ENCODE measurements at regions not wholly inside any gene's neighbourhood (a gene's known extent, or its start where the extent isn't known, plus 50 kb on each side); places are given as distances from the start of the nearest gene placed in this dataset.
"Not testable (repeated sequence)": the region's sequence is repeated elsewhere in the genome, so short reads cannot be mapped to it uniquely, and the experiment has no call there.

GRCh38 chr12:9347328-9348127 is 139.3 kb upstream of the PZP start:
- no peak overlapping the region for H3K27ac ChIP-seq (ENCODE audit: low read depth, low read length)
- no peak overlapping the region for H3K9ac ChIP-seq (ENCODE audit: low read length)

GRCh38 chr12:9346866-9347327 is 138.7 kb upstream of the PZP start:
- H3K4me3 ChIP-seq (ENCODE audit: low read depth, low read length), result no peak overlapping the region
- H3K4me1 ChIP-seq (ENCODE audit: control insufficient read depth, insufficient read depth, low read length), result no peaks in the 10 kb centered on the region
- no peak overlapping the region for H3K27ac ChIP-seq (ENCODE audit: low read depth, low read length)
- peaks cover 8% of the 10 kb centered on the region; the same call in 1 of the 2 replicates for H3K9me3 ChIP-seq (ENCODE audit: control insufficient read depth, insufficient read depth, low read depth, low read length)
- no peak overlapping the region for H3K9ac ChIP-seq (ENCODE audit: low read length)
- H3K27me3 ChIP-seq (ENCODE audit: control insufficient read depth, insufficient read depth, low read length), result no peaks in the 10 kb centered on the region
- no peaks in the 10 kb centered on the region for H3K36me3 ChIP-seq (ENCODE audit: control insufficient read depth, insufficient read depth, low read length)

More at GRCh38 chr12:9347328-9348127, 139.3 kb upstream of the PZP start:
- Histone ChIP-seq H3K9me3 (ENCODE audit: control insufficient read depth, insufficient read depth, low read depth, low read length) (peaks cover 14% of the 10 kb centered on the region), H3K36me3 (ENCODE audit: control insufficient read depth, insufficient read depth, low read length) (no peaks in the 10 kb centered on the region), H3K4me3 (ENCODE audit: low read depth, low read length) (no peak overlapping the region), H3K27me3 (ENCODE audit: control insufficient read depth, insufficient read depth, low read length) (no peaks in the 10 kb centered on the region), H3K4me1 (ENCODE audit: control insufficient read depth, insufficient read depth, low read length) (no peaks in the 10 kb centered on the region)

GRCh38 chr12:9345171-9345570 is 137.0 kb upstream of the PZP start:
- no peak overlapping the region for H3K4me3 ChIP-seq (ENCODE audit: low read depth, low read length)
- H3K36me3 ChIP-seq (ENCODE audit: control insufficient read depth, insufficient read depth, low read length), result no peaks in the 10 kb centered on the region
- no peak overlapping the region for H3K9ac ChIP-seq (ENCODE audit: low read length)
- H3K9me3 ChIP-seq (ENCODE audit: control insufficient read depth, insufficient read depth, low read depth, low read length), result peaks cover 4% of the 10 kb centered on the region; the same call in 1 of the 2 replicates
- H3K27me3 ChIP-seq (ENCODE audit: control insufficient read depth, insufficient read depth, low read length), result no peaks in the 10 kb centered on the region
- no peaks in the 10 kb centered on the region for H3K4me1 ChIP-seq (ENCODE audit: control insufficient read depth, insufficient read depth, low read length)
- no peak overlapping the region for H3K27ac ChIP-seq (ENCODE audit: low read depth, low read length)

- H3K27me3 ChIP-seq (ENCODE audit: control insufficient read depth, insufficient read depth, low read length), result no peaks in the 10 kb centered on the region
- no peak overlapping the region for H3K4me3 ChIP-seq (ENCODE audit: low read depth, low read length)
- H3K9ac ChIP-seq (ENCODE audit: low read length), result no peak overlapping the region
- H3K4me1 ChIP-seq (ENCODE audit: control insufficient read depth, insufficient read depth, low read length), result no peaks in the 10 kb centered on the region
- no peaks in the 10 kb centered on the region for H3K36me3 ChIP-seq (ENCODE audit: control insufficient read depth, insufficient read depth, low read length)
- H3K27ac ChIP-seq (ENCODE audit: low read depth, low read length), result no peak overlapping the region
- H3K9me3 ChIP-seq (ENCODE audit: control insufficient read depth, insufficient read depth, low read depth, low read length), result 0 out of 2 replicates have a peak, but pooled peaks cover 3% of the 10 kb centered on the region
Observed at GRCh38 chr12:9344541-9344940, 136.3 kb upstream of the PZP start.

GRCh38 chr12:9343731-9344130 is 135.5 kb upstream of the PZP start:
- H3K27me3 ChIP-seq (ENCODE audit: control insufficient read depth, insufficient read depth, low read length), result no peaks in the 10 kb centered on the region
- no peak overlapping the region for H3K9ac ChIP-seq (ENCODE audit: low read length)
- H3K9me3 ChIP-seq (ENCODE audit: control insufficient read depth, insufficient read depth, low read depth, low read length), result no peaks in the 10 kb centered on the region
- H3K4me1 ChIP-seq (ENCODE audit: control insufficient read depth, insufficient read depth, low read length), result no peaks in the 10 kb centered on the region
- H3K27ac ChIP-seq (ENCODE audit: low read depth, low read length), result no peak overlapping the region
- no peaks in the 10 kb centered on the region for H3K36me3 ChIP-seq (ENCODE audit: control insufficient read depth, insufficient read depth, low read length)
- no peak overlapping the region for H3K4me3 ChIP-seq (ENCODE audit: low read depth, low read length)

GRCh38 chr12:9342614-9343353 is 134.6 kb upstream of the PZP start:
- Histone ChIP-seq H3K27me3 (ENCODE audit: control insufficient read depth, insufficient read depth, low read length) (no peaks in the 10 kb centered on the region), H3K4me3 (ENCODE audit: low read depth, low read length) (no peak overlapping the region), H3K4me1 (ENCODE audit: control insufficient read depth, insufficient read depth, low read length) (no peaks in the 10 kb centered on the region), H3K27ac (ENCODE audit: low read depth, low read length) (no peak overlapping the region), H3K36me3 (ENCODE audit: control insufficient read depth, insufficient read depth, low read length) (no peaks in the 10 kb centered on the region), H3K9ac (ENCODE audit: low read length) (no peak overlapping the region), H3K9me3 (ENCODE audit: control insufficient read depth, insufficient read depth, low read depth, low read length) (no peaks in the 10 kb centered on the region)

- no peaks in the 10 kb centered on the region for H3K27me3 ChIP-seq (ENCODE audit: control insufficient read depth, insufficient read depth, low read length)
- no peaks in the 10 kb centered on the region for H3K4me1 ChIP-seq (ENCODE audit: control insufficient read depth, insufficient read depth, low read length)
- H3K9me3 ChIP-seq (ENCODE audit: control insufficient read depth, insufficient read depth, low read depth, low read length), result peaks cover 7% of the 10 kb centered on the region; the same call in 1 of the 2 replicates
- no peaks in the 10 kb centered on the region for H3K36me3 ChIP-seq (ENCODE audit: control insufficient read depth, insufficient read depth, low read length)
- H3K4me3 ChIP-seq (ENCODE audit: low read depth, low read length), result no peak overlapping the region
- H3K9ac ChIP-seq (ENCODE audit: low read length), result no peak overlapping the region
- H3K27ac ChIP-seq (ENCODE audit: low read depth, low read length), result no peak overlapping the region
Observed at GRCh38 chr12:9341260-9341585, 133.0 kb upstream of the PZP start.

GRCh38 chr12:9340422-9341259 is 132.4 kb upstream of the PZP start:
- H3K9ac ChIP-seq (ENCODE audit: low read length), result no peak overlapping the region
- H3K9me3 ChIP-seq (ENCODE audit: control insufficient read depth, insufficient read depth, low read depth, low read length), result peaks cover 13% of the 10 kb centered on the region
- H3K27me3 ChIP-seq (ENCODE audit: control insufficient read depth, insufficient read depth, low read length), result no peaks in the 10 kb centered on the region
- no peaks in the 10 kb centered on the region for H3K4me1 ChIP-seq (ENCODE audit: control insufficient read depth, insufficient read depth, low read length)
- H3K27ac ChIP-seq (ENCODE audit: low read depth, low read length), result no peak overlapping the region
- H3K36me3 ChIP-seq (ENCODE audit: control insufficient read depth, insufficient read depth, low read length), result no peaks in the 10 kb centered on the region
- no peak overlapping the region for H3K4me3 ChIP-seq (ENCODE audit: low read depth, low read length)

- Histone ChIP-seq H3K27ac (ENCODE audit: low read depth, low read length) (no peak overlapping the region), H3K4me3 (ENCODE audit: low read depth, low read length) (no peak overlapping the region), H3K9me3 (ENCODE audit: control insufficient read depth, insufficient read depth, low read depth, low read length) (peaks cover 16% of the 10 kb centered on the region), H3K27me3 (ENCODE audit: control insufficient read depth, insufficient read depth, low read length) (no peaks in the 10 kb centered on the region), H3K36me3 (ENCODE audit: control insufficient read depth, insufficient read depth, low read length) (no peaks in the 10 kb centered on the region), H3K4me1 (ENCODE audit: control insufficient read depth, insufficient read depth, low read length) (no peaks in the 10 kb centered on the region), H3K9ac (ENCODE audit: low read length) (no peak overlapping the region)
Observed at GRCh38 chr12:9337656-9338055, 129.5 kb upstream of the PZP start.

- H3K27ac ChIP-seq (ENCODE audit: low read depth, low read length); H3K4me1 ChIP-seq (ENCODE audit: control insufficient read depth, insufficient read depth, low read length); H3K4me3 ChIP-seq (ENCODE audit: low read depth, low read length): not testable (repeated sequence)
Observed at GRCh38 chr12:9336375-9337011, 128.3 kb upstream of the PZP start.

More at GRCh38 chr12:9336375-9337011, 128.3 kb upstream of the PZP start:
- not testable (repeated sequence) for H3K36me3 ChIP-seq (ENCODE audit: control insufficient read depth, insufficient read depth, low read length); H3K27me3 ChIP-seq (ENCODE audit: control insufficient read depth, insufficient read depth, low read length); H3K9ac ChIP-seq (ENCODE audit: low read length)
- H3K9me3 ChIP-seq (ENCODE audit: control insufficient read depth, insufficient read depth, low read depth, low read length), result peaks cover 16% of the 10 kb centered on the region

Measured in HUES6 (cell line).